Left kidney (tissue), 1 donor: ENCODE measurements at regions not wholly inside any gene's neighbourhood (a gene's known extent, or its start where the extent isn't known, plus 50 kb on each side); places are given as distances from the start of the nearest gene placed in this dataset.
"Not testable (repeated sequence)": the region's sequence is repeated elsewhere in the genome, so short reads cannot be mapped to it uniquely, and the experiment has no call there.

Experiments used
- DNase-seq: peaks from one replicate; pipeline ENCODE4 v3.0.0-alpha.2; 2013

GRCh38 chr5:52605317-52606313 is 182.1 kb upstream of the ITGA1 start:
- DNase-seq = no peak

DNA sequence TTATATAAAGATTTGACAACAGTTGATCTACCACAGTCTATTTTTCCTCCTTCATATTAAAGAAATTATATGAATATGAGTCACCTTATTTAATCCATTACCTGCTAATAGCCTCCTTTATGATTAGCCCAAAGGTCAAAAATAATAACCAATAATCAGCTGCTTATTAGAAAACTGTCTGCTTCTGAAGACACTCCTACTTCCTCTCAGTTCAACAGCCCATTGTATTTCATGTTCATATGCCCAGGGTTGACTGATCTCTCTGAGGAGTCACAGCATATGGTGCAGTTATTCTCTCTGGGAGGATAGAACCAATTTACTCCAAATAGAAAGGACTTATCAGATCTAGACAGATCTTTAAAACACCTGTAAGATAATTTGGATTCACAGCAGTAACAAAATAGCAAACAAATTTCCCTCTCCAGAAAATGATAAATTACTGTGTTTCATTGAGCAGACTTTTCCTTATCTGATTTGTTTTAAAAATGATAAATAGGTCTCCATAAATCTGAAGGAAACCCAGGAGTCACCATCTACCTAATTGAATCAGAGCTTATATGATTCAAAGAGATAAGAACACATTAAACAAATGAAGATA is 180.4 kb upstream of the ITGA1 start:
- DNase-seq = no peak

DNA sequence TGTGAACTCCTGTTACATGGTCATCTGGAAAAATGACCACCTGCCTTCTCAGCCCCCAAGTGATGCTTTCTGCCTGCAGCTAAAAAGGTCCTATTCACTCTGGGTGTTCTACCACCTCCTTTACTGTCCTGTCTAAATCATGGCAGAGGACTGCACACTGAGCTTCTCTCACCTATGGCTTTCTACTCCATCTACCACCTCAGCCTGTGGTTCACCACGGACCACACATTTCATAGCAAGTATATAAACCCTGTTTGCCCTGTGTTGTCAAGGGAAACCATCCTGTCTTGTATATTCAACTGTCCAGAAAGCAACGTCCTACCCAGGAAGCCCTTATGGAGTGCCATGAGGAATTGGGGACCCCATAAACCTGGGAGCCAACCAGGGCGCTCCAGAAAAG is 167.4 kb upstream of the ITGA1 start:
- DNase-seq = no peak

DNA sequence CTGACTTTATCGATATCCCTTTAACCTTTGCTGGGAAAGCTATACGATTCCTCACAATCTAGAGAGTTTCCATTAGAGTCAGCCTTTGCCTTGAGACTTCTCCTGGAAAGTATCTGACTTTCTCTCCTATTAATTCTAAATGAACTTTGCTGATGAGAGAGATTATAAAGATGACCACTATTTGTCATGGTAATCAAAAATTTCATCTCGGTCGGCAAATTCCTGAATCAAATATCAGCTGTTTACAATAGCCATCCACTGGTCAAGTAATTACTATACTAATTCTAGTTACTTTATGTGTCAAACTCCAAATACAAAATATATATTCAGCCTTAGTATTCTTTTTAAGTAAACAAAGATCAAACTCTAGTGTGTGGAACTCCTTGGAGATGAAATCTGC is 164.4 kb upstream of the ITGA1 start:
- no peak for DNase-seq

DNA sequence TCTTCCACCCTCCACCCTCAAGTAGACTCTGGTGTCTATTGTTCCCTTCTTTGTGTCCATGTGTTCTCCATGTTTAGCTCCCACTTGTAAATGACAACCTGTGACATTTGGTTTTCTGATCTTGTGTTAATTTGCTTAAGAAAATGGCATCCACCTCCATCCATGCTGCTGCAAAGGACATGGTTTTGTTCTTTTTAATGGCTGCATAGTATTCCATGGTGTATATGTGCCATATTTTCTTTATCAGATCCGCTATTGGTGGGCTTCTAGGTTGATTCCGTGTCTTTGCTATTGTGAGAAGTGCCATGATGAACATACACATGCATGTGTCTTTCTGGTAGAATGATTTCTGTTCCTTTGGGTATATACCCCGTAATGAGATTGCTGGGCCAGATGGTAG is 163.4 kb upstream of the ITGA1 start:
- DNase-seq = no peak

DNA sequence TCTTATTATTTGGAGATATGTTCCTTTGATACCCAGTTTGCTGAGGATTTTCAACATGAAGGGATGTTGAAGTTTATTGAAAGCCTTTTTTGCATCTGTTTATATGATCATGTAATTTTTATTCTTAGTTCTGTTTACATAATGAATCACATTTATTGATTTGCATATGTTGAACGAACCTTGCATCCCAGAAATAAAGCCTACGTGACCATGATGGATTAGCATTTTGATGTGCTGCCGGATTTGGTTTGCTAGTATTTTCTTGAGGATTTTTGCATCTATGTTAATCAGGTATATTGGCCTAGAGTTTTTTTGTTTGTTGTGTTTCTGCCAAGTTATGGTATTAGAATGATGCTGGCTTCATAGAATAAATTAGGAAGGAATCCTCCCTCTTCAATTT is 161.4 kb upstream of the ITGA1 start:
- no peak for DNase-seq

DNA sequence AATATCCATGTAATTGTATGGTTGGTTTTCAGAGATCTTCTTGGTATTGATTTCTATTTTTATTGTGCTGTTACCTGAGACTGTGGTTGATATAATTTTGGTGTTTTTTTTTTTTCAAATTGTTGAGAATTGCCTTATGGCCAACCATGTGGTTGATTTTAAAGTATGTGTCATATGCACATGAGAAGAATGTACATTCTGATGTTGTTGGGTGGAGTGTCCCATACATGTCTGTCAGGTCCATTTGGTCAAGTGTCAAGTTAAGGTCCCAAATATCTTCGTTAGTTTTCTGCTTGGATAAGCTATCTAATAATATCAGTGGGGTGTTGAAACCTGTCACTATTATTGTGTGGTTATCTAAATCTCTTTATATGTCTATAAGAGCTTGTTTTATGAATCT is 160.0 kb upstream of the ITGA1 start:
- DNase-seq = no peak

DNA sequence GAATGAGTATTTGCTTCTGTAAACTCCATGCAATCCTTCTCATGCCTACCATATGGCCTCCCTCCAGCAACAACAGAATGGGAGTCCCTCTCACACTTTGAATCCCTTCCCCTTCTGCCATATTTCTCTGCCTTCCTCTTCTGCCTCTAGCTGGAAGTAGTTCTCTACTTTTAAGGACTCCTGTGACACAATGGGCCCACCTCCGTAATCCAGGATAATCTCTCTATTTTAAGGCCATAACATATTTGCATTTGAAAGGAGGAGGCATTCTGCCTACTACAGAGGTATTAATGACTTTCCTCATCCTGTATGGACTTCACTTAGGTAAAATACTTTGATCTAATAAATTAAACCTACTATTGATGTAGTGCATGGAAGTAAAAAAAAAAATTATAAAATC is 155.4 kb upstream of the ITGA1 start:
- DNase-seq = no peak

DNA sequence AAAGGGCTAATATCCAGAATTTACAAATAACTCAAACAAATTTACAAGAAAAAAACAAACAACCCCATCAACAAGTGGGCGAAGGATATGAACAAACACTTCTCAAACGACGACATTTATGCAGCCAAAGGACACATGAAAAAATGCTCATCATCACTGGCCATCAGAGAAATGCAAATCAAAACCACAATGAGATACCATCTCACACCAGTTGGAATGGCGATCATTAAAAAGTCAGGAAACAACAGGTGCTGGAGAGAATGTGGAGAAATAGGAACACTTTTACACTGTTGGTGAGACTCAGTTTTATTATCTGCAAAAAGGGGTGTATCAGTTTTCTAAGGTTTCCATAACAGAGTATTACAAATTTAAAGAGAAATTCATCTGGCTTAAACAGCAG is 153.5 kb upstream of the ITGA1 start:
- not testable (repeated sequence) for DNase-seq

DNA sequence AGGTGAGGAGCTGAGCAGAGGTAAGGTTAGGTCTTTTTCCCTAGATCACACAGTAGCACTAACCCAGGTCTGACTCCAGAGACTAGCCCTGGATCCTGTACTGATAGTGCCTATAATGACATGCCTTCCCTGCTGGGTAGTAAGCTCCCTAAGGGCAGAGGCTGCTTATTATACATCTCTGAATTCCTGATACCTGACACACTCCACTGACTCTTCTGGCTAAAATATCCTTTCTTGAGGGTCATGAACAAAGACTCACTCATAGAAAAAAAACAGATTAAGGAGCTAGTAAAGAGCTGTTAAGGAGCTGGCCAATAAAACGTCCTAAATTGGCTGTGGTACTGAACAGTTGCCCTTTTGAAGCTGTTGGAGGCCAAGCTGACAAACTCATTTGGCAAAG is 149.0 kb upstream of the ITGA1 start:
- no peak for DNase-seq

DNA sequence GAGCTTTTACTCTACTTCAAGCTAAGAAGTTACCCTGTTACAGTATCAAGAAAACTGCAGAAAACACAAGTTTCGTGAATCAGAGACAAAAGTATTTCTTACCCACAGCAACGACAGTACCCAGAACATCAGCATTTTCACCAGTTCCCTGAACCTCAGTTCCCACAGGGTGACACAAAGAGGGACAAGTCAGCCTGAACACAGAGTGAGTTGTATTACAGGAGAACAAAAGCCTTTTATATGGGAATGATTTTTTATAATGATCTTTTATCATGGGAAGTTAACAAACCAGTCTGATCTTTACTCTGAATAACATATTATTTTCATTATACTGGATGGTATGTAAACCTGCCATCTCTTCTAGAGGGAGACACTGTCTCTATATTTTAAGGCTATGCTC is 139.0 kb upstream of the ITGA1 start:
- DNase-seq = no peak

- DNase-seq = no peak
These were observed 132.6 kb upstream of the ITGA1 start for GRCh38 chr5:52655163-52655562.

- DNase-seq = no peak
These were observed 131.0 kb upstream of the ITGA1 start for GRCh38 chr5:52656569-52657246.

DNA sequence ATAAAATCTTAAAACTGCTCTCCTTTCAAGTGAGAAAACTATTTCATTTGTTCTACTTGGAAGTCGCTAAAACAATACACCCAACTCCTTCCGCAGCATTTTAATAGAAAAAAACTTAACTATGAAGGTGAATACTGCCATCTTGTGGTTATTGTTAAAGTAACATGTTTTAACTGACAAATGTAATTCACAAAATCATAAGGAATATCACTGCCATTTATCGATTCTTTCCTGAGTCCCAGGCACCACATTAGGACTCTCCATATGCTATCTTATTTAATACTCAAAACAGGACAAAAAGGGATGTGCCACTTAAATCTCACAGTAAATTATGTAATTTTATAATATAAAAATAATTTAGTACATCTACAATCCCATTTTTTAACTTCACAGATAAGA is 130.5 kb upstream of the ITGA1 start:
- peak; percentile 50 for DNase-seq

GRCh38 chr5:52658246-52658645 is 129.5 kb upstream of the ITGA1 start:
- no peak for DNase-seq

DNA sequence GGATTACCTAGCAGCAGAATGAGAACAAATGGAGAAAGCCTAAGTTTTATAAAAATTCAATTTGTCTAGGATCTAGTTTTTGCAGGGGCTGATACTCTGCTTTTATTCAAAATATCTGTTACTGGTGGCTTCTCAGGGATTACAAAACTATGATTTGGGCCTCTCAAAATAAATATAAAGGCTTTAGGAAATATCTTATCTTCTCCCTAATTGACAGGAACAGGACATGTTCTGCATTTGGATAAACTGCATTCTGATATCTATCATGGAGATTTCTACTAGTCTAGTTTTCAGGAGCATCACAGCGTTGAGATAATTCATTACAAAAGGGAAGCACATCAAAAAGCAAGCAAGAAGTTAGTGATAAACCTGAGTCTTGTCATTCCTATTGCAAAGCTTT is 127.1 kb upstream of the ITGA1 start:
- DNase-seq = no peak

GRCh38 chr5:52661903-52662595 is 125.7 kb upstream of the ITGA1 start:
- DNase-seq = no peak

GRCh38 chr5:52665559-52665958 is 122.2 kb upstream of the ITGA1 start:
- DNase-seq = no peak

DNA sequence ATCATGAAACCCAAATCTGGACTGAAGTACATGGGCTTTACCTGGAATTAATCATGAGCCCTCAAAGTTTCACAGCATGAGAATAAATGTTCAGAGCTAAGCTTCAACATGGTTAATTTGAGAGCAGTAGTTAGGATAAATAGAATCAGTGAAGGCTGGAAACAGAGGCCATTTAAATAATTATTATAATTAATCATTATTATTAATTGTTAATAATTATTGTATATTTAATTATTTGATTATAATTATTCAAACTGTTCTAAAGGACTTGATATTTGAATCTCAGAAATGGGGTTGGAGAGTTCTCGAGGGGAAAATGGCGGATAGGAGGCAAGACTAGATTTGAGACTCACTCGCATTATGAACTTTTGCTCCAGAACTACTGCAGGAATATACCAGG is 119.6 kb upstream of the ITGA1 start:
- no peak for DNase-seq

DNA sequence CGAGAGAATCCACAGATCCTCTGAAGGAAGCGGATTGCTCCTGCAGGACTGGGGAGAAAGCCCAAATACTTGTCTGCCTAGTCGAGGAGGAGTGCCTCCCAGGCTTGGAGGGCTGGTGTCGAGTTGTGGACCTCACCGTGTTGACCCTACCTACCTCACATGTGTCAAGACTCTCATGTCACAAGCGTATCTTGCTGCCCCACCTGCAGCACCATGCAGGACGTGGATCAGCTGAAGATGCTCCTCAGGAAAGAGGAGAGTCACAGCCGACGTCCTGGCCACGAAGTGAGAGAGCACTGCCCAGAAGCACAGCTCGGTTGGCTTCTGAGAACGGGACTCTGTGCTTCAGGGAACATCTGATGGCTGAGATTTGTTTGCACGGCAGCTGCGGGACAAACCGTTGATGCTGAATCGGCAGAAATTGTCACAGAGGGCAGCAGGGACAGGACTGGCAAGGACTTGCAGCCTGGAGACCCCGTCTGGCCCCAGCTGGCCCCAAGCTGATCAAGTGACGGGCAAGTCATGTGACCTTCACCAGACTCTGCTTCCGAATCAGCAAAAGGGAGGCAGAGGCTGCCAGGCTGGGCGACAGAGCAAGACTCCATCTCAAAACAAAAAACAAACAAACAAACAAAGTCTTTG is 119.1 kb upstream of the ITGA1 start:
- no peak for DNase-seq

- no peak for DNase-seq
These were observed 115.3 kb upstream of the ITGA1 start for GRCh38 chr5:52672459-52672858.

GRCh38 chr5:52673495-52673894 is 114.2 kb upstream of the ITGA1 start:
- no peak for DNase-seq
